GM12892 (cell line): ENCODE measurements at regions not wholly inside any gene's neighbourhood (a gene's known extent, or its start where the extent isn't known, plus 50 kb on each side); places are given as distances from the start of the nearest gene placed in this dataset.

ENCODE experiments used
- POLR2A ChIP-seq: IDR thresholded peaks from 2 replicates; pipeline ENCODE4 v1.6.1; 2011; ENCODE audit warnings: low read depth, low read length, control low read depth
- POLR2AphosphoS5 ChIP-seq: IDR thresholded peaks from 2 replicates; pipeline ENCODE4 v1.6.1; 2011; ENCODE audit warnings: low read depth, low read length, control low read depth
- TAF1 ChIP-seq: IDR thresholded peaks from 2 replicates; pipeline ENCODE4 v1.6.1; 2011; ENCODE audit warnings: low read depth, mild to moderate bottlenecking, control low read depth, low read length, borderline replicate concordance

DNA sequence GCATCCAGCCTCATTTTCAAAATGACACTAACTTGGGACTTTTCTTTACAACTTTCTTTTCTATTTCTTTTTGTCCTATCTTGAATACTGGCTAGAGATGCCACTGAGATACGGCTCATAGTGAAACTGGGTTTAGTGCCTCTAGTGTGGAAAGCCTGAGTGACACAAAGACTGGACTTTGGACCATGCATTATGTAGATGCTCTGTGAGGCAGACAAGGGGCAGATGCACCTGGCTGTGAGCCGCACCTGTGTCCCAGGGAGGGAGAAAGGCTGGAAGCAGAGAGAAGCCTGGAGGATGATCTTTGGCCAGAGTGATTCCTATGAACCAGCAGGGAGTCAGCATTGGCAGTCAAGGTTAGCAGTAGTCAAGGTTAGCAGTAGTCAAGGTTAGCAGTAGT lies 852.3 kb upstream of the TMEM132C start:
- TF ChIP-seq POLR2A = no peak
- TF ChIP-seq POLR2AphosphoS5 = no peak
- TF ChIP-seq TAF1 = no peak
